Mesenchymal stem cell (in vitro differentiated cells and primary cell): ENCODE measurements at regions not wholly inside any gene's neighbourhood (a gene's known extent, or its start where the extent isn't known, plus 50 kb on each side); places are given as distances from the start of the nearest gene placed in this dataset.
A peak's percentile ranks its signal among the peaks of the same experiment; 100 is the strongest.

Source experiments
- DNase-seq: peaks from one replicate; pipeline ENCODE4 v3.0.0-alpha.2; 2013
- H2AFZ ChIP-seq: one replicate; pipeline ENCODE4 v1.6.1; 2013; ENCODE audit warnings: low read depth, mild to moderate bottlenecking, control low read depth, inconsistent platforms, low read length, moderate library complexity
- H2AK5ac ChIP-seq: 2 replicates; pipeline ENCODE4 v1.6.1; 2013; ENCODE audit warnings: low read length, moderate library complexity, mild to moderate bottlenecking, inconsistent platforms; ENCODE audit not compliant: severe bottlenecking
- H2BK120ac ChIP-seq: one replicate; pipeline ENCODE4 v1.6.1; 2013; ENCODE audit warnings: low read depth, mild to moderate bottlenecking, inconsistent platforms, low read length, moderate library complexity
- H2BK12ac ChIP-seq, 2 experiments: one replicate each; pipeline ENCODE4 v1.6.1; 2013; ENCODE audit warnings: inconsistent platforms in 2 of 2, low read length in 2 of 2, mild to moderate bottlenecking in 2 of 2, moderate library complexity in 2 of 2, control low read depth in 1 of 2
- H2BK15ac ChIP-seq: one replicate; pipeline ENCODE4 v1.6.1; 2013; ENCODE audit warnings: mild to moderate bottlenecking, low read depth, inconsistent platforms; ENCODE audit not compliant: poor library complexity, severe bottlenecking
- H2BK5ac ChIP-seq: 2 replicates; pipeline ENCODE4 v1.6.1; 2013; ENCODE audit warnings: low read depth, mild to moderate bottlenecking, low read length, control low read depth, inconsistent platforms; ENCODE audit not compliant: poor library complexity, severe bottlenecking
- H3K14ac ChIP-seq, 2 experiments: one replicate each; pipeline ENCODE4 v1.6.1; 2013; ENCODE audit warnings: inconsistent platforms in 2 of 2, low read length in 2 of 2, control low read depth in 1 of 2, mild to moderate bottlenecking in 1 of 2, moderate library complexity in 1 of 2
- H3K18ac ChIP-seq, 2 experiments: one replicate each; pipeline ENCODE4 v1.6.1; 2013; ENCODE audit warnings: inconsistent platforms in 2 of 2, low read length in 2 of 2, control low read depth in 1 of 2, low read depth in 1 of 2, mild to moderate bottlenecking in 1 of 2
- H3K23ac ChIP-seq, 2 experiments: one replicate each; pipeline ENCODE4 v1.6.1; 2013; ENCODE audit warnings: inconsistent platforms in 2 of 2, low read length in 2 of 2, mild to moderate bottlenecking in 2 of 2, moderate library complexity in 2 of 2, control low read depth in 1 of 2
- H3K27ac ChIP-seq: 2 replicates; pipeline ENCODE4 v1.5.1; 2013; ENCODE audit warnings: mild to moderate bottlenecking, moderate library complexity, low read length, control low read depth, inconsistent platforms; ENCODE audit not compliant: poor library complexity, severe bottlenecking
- H3K27me3 ChIP-seq, 2 experiments: 2 replicates each; pipeline versions ENCODE4 v1.6.1 to v1.7.0; 2013; ENCODE audit warnings: low read length in 2 of 2, mild to moderate bottlenecking in 2 of 2, moderate library complexity in 2 of 2, control low read depth in 1 of 2, inconsistent platforms in 1 of 2; ENCODE audit not compliant: control insufficient read depth in 1 of 2, insufficient read depth in 1 of 2
- H3K36me3 ChIP-seq, 2 experiments: 2 replicates each; pipeline versions ENCODE4 v1.6.1 to v1.7.0; 2013; ENCODE audit warnings: low read length in 2 of 2, control low read depth in 1 of 2, inconsistent platforms in 1 of 2, low read depth in 1 of 2, mild to moderate bottlenecking in 1 of 2; ENCODE audit not compliant: insufficient read depth in 2 of 2, control insufficient read depth in 1 of 2
- H3K4ac ChIP-seq, 2 experiments: one replicate each; pipeline ENCODE4 v1.6.1; 2013; ENCODE audit warnings: inconsistent platforms in 2 of 2, low read length in 2 of 2, mild to moderate bottlenecking in 2 of 2, moderate library complexity in 2 of 2, control low read depth in 1 of 2, low read depth in 1 of 2
- H3K4me1 ChIP-seq: 2 replicates; pipeline ENCODE4 v1.6.1; 2013; ENCODE audit warnings: low read depth, low read length, control low read depth; ENCODE audit not compliant: control insufficient read depth, insufficient read depth
- H3K4me2 ChIP-seq: 2 replicates; pipeline ENCODE4 v1.6.1; 2013; ENCODE audit warnings: low read length, mild to moderate bottlenecking, inconsistent platforms; ENCODE audit not compliant: poor library complexity, severe bottlenecking
- H3K4me3 ChIP-seq, 2 experiments: 2 replicates each; pipeline versions ENCODE4 v1.5.1 to v1.7.0; 2013; ENCODE audit warnings: low read length in 2 of 2, mild to moderate bottlenecking in 2 of 2, control low read depth in 1 of 2, low read depth in 1 of 2; ENCODE audit not compliant: insufficient read depth in 1 of 2
- H3K79me1 ChIP-seq: replicated peaks from 2 replicates; pipeline ENCODE4 v1.6.1; 2013; ENCODE audit warnings: mild to moderate bottlenecking, control low read depth, low read length, inconsistent platforms; ENCODE audit not compliant: poor library complexity, severe bottlenecking
- H3K9ac ChIP-seq: 2 replicates; pipeline ENCODE4 v1.7.0; 2013; ENCODE audit warnings: mild to moderate bottlenecking, low read length, moderate library complexity
- H3K9me3 ChIP-seq: 2 replicates; pipeline ENCODE4 v1.7.0; 2013; ENCODE audit warnings: mild to moderate bottlenecking, low read length; ENCODE audit not compliant: control insufficient read depth
- H4K8ac ChIP-seq: one replicate; pipeline ENCODE4 v1.6.1; 2013; ENCODE audit warnings: inconsistent platforms, mild to moderate bottlenecking, low read length, moderate library complexity
- H4K91ac ChIP-seq: one replicate; pipeline ENCODE4 v1.6.1; 2013; ENCODE audit warnings: mild to moderate bottlenecking, low read length, inconsistent platforms
- WGBS: methylation state at CpG from one replicate; pipeline ENCODE4 v1.1.7; 2013; ENCODE audit warnings: mixed read lengths; 5-methylcytosine and 5-hydroxymethylcytosine counted together

DNA sequence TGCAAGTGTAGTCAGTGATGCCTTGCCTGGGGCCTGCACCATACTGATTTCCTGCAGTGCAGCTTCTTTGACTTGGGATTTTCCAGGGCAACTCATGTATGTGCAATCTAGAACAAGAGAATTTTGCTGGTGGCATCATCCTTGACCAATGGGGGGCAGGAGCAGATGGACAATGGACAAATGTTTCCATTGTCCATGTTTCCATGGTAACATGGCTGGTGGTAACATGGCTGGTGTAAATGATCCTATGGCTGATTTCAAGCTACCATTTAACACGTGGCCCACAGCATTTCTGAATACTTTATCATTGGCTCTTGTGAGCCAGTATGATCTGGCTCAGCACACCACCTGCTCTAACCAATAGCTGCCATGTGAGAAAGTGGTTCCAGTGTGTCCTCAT, 130.1 kb upstream of the OSMR start:
- Histone ChIP-seq H4K91ac (no peak overlapping the region), H3K36me3 (no peaks in the 10 kb centered on the region), H2BK15ac (no peak overlapping the region), H3K4ac (no peak overlapping the region), H2BK5ac (no peak overlapping the region), H3K23ac (no peak overlapping the region), H3K14ac (no peak overlapping the region), H3K18ac (no peak overlapping the region), H2BK12ac (no peak overlapping the region), H3K4me3 (no peak overlapping the region), H3K9me3 (no peaks in the 10 kb centered on the region), H3K79me1 (no peaks in the 10 kb centered on the region), H2AK5ac (no peak overlapping the region), H3K9ac (no peak overlapping the region), H2AFZ (no peak overlapping the region), H2BK120ac (no peak overlapping the region), H3K27ac (no peak overlapping the region), H4K8ac (no peak overlapping the region), H3K4me1 (no peaks in the 10 kb centered on the region), H3K27me3 (peaks cover 0 to 10% of the 10 kb centered on the region in 2 experiments), H3K4me2 (no peak overlapping the region)
- no CpG with 5 or more reads among the region's 1 CpG for WGBS
- DNase-seq = peak; percentile 44

DNA sequence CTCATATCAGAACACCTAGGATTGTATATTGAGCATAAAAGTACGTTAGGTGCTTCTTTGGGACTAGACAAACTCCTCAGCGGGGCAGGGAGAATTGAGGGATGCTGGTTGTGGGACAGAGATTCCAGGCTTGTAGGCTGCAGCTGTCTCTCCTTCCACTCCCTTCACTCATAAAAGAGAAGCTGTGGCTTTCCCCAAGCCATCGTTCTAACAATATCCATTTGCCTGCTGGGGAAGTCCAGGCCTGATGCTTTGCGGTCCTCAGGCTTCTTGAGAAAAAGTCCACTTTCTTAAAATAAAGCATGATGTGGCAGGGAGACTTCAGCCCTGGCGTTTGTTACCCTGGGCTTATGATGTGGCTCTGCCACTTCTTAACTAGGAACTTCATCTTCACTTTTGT, 129.3 kb upstream of the OSMR start:
- Histone ChIP-seq H3K4me2 (no peak overlapping the region), H4K91ac (no peak overlapping the region), H2BK12ac (no peak overlapping the region), H2BK5ac (no peak overlapping the region), H3K27ac (no peak overlapping the region), H3K27me3 (peaks cover 0 to 14% of the 10 kb centered on the region in 2 experiments), H3K4ac (no peak overlapping the region), H3K79me1 (no peaks in the 10 kb centered on the region), H3K18ac (no peak overlapping the region), H2AK5ac (no peak overlapping the region), H4K8ac (no peak overlapping the region), H3K9ac (no peak overlapping the region), H3K23ac (no peak overlapping the region), H3K4me3 (no peak overlapping the region), H3K36me3 (no peaks in the 10 kb centered on the region), H2BK15ac (no peak overlapping the region), H3K9me3 (no peaks in the 10 kb centered on the region), H3K14ac (no peak overlapping the region), H2AFZ (no peak overlapping the region), H3K4me1 (no peaks in the 10 kb centered on the region), H2BK120ac (no peak overlapping the region)
- WGBS = 40% methylated on average over 3 of the region's 5 CpGs
- DNase-seq = no peak

DNA sequence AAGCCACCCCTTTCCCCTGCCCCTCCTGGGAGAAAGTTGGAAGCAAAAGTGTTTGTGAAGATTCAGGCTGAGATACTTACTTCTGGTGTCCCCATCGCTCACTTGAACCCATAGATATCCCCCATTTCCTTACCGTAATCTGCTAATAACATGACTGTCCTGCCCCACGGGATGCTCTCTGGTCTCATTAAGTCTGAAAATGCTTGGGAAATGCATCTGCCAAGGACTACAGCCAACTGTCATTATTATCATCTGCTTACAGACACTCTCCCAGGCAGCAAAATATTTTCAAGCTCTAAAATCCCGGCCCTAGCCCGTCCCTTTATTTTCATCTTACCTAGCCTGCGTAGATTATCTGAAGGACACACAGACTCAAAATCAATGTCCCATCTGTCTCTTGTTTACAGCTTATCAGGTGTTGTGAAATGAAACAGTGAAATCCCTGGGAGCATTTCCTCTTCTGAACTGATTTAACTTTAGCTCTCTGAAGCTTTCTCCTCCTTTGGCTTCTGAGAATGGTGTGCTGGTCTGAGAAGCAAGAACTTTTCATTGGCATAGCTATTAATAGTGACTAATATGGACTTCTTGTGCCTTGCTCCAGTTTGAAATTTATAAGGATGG, 126.9 kb upstream of the OSMR start:
- Histone ChIP-seq H3K23ac (no peak overlapping the region), H3K9me3 (no peaks in the 10 kb centered on the region), H2BK15ac (no peak overlapping the region), H3K4me3 (peak overlapping the region in 1 of 2 experiments; percentile 6), H3K27ac (no peak overlapping the region), H2AFZ (no peak overlapping the region), H4K8ac (no peak overlapping the region), H3K27me3 (peaks cover 0 to 9% of the 10 kb centered on the region in 2 experiments), H3K4ac (no peak overlapping the region), H3K4me2 (no peak overlapping the region), H3K18ac (peak overlapping the region in 1 of 2 experiments; percentile 13), H3K14ac (no peak overlapping the region), H4K91ac (no peak overlapping the region), H3K4me1 (no peaks in the 10 kb centered on the region), H2BK12ac (peak overlapping the region in 1 of 2 experiments; percentile 49), H3K9ac (peak overlapping the region; percentile 85), H2AK5ac (no peak overlapping the region), H3K79me1 (no peaks in the 10 kb centered on the region), H3K36me3 (no peaks in the 10 kb centered on the region), H2BK120ac (no peak overlapping the region), H2BK5ac (no peak overlapping the region)
- DNase-seq = peak; percentile 67
- 75% methylated on average over 6 of the region's 6 CpGs for WGBS

DNA sequence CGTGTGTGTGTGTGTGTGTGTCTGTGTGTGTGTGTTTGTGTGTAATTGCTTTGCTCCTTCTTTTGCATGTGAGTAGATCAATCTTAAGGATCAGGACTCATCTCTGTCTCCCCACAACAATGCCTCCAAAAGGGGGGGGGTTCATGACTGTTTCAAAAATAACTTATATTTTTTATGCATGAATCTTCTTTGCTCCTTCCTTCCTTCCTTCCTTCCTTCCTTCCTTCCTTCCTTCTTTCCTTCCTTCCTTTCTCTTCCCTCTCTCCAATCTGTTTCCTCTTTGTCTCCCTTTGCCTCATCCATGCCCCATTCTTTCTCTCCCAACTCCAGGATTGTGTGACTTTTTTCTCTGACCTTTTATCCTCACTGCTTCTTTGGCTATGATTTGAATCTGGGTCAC, 126.4 kb upstream of the OSMR start:
- peak overlapping the region in 1 of 2 experiments; percentile 6 for H3K4me3 ChIP-seq
- H3K9ac ChIP-seq = peak overlapping the region; percentile 85
- no peak overlapping the region for H2BK5ac ChIP-seq
- no peak overlapping the region for H4K8ac ChIP-seq
- peaks cover 0 to 9% of the 10 kb centered on the region in 2 experiments for H3K27me3 ChIP-seq
- H2BK15ac ChIP-seq = no peak overlapping the region
- H2AK5ac ChIP-seq = no peak overlapping the region
- no peak overlapping the region for H2AFZ ChIP-seq
- H3K23ac ChIP-seq = no peak overlapping the region
- H2BK12ac ChIP-seq = no peak overlapping the region
- no peak overlapping the region for H2BK120ac ChIP-seq
- no peak overlapping the region for H3K4ac ChIP-seq
- no peak overlapping the region for H4K91ac ChIP-seq
- no peaks in the 10 kb centered on the region for H3K79me1 ChIP-seq
- no peak for DNase-seq
- H3K9me3 ChIP-seq = no peaks in the 10 kb centered on the region
- H3K4me1 ChIP-seq = peaks cover 3% of the 10 kb centered on the region
- no peak overlapping the region for H3K14ac ChIP-seq
- WGBS = 85% methylated on average over 1 of the region's 1 CpG
- H3K27ac ChIP-seq = no peak overlapping the region
- no peak overlapping the region for H3K4me2 ChIP-seq
- no peak overlapping the region for H3K18ac ChIP-seq
- no peaks in the 10 kb centered on the region for H3K36me3 ChIP-seq
